Lower leg skin (tissue), 3 donors: ENCODE measurements at regions not wholly inside any gene's neighbourhood (a gene's known extent, or its start where the extent isn't known, plus 50 kb on each side); places are given as distances from the start of the nearest gene placed in this dataset.

Experiments
- POLR2A ChIP-seq, 2 donors: fragments of 450-650 bp; IDR thresholded peaks; one replicate each; pipeline ENCODE4 v1.6.1; 2016 to 2017; ENCODE audit warnings: antibody characterized with exemption in 2 of 2, mild to moderate bottlenecking in 1 of 2, moderate library complexity in 1 of 2
- TF ChIP-seq, protein P1 (sequence below), 3 donors: fragments of 450-650 bp; IDR thresholded peaks; one replicate each; pipeline ENCODE4 v1.5.1; 2016; ENCODE audit warnings: antibody characterized with exemption in 3 of 3, mild to moderate bottlenecking in 3 of 3, moderate library complexity in 2 of 3

DNA sequence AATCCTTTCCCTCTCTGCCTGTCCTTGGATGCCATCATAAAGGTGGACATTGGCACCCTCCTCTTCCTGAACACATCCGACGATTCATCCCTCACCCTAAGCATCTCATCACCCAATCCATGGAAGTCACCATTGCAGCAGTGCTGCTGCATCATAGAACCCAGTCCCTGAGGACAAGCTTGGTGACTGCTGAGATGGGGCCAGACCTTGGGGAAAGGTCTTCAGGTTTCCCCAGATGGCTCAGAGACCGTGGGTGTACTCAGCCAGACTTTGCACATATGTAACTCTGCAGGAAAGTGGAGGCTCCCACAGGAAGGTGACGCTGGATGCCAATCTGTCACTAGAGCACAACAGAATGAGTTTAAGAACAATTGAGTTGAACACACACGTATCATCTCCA lies 202.2 kb downstream of the SOX11 start:
- TF ChIP-seq, protein P1, sequence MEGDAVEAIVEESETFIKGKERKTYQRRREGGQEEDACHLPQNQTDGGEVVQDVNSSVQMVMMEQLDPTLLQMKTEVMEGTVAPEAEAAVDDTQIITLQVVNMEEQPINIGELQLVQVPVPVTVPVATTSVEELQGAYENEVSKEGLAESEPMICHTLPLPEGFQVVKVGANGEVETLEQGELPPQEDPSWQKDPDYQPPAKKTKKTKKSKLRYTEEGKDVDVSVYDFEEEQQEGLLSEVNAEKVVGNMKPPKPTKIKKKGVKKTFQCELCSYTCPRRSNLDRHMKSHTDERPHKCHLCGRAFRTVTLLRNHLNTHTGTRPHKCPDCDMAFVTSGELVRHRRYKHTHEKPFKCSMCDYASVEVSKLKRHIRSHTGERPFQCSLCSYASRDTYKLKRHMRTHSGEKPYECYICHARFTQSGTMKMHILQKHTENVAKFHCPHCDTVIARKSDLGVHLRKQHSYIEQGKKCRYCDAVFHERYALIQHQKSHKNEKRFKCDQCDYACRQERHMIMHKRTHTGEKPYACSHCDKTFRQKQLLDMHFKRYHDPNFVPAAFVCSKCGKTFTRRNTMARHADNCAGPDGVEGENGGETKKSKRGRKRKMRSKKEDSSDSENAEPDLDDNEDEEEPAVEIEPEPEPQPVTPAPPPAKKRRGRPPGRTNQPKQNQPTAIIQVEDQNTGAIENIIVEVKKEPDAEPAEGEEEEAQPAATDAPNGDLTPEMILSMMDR (IDR thresholded peaks at IDR 0.05): no peak
- TF ChIP-seq POLR2A (IDR thresholded peaks at IDR 0.05): no peak
